ENCODE measurements at regions not wholly inside any gene's neighbourhood (a gene's known extent, or its start where the extent isn't known, plus 50 kb on each side); places are given as distances from the start of the nearest gene placed in this dataset.
"Not testable (repeated sequence)": the region's sequence is repeated elsewhere in the genome, so short reads cannot be mapped to it uniquely, and the experiment has no call there.

DNA sequence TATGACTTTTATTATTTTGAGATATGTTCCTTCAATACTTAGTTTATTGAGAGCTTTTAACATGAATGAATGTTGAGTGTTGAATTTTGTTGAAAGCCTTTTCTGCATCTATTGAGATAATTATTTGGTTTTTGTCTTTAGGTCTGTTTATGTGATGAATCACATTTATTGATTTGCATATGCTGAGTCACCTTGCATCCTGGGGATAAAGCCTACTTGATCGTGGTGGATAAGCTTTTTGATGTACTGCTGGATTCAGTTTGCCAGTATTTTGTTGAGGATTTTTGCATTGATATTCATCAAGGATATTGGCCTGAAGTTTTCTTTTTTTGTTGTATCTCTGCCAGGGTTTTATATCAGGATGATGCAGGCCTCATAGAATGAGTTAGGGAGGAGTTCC lies 106.5 kb upstream of the DAZL start:
- BruUV-seq (replicated peaks); H3K9me3 ChIP-seq (replicated peaks; ENCODE audit: control insufficient read depth, insufficient read depth, low read depth, low read length); H3K79me2 ChIP-seq (ENCODE audit: control insufficient read depth, insufficient read depth, low read length); FAIRE-seq; H3K36me3 ChIP-seq (ENCODE audit: control insufficient read depth, insufficient read depth, low read length); H3K4me3 ChIP-seq; H3K9ac ChIP-seq (ENCODE audit: insufficient read depth in 1 of 2, low read depth in 2 of 2, low read length in 2 of 2); H3K27ac ChIP-seq (ENCODE audit: extremely low read depth, low read depth, low read length); H4K20me1 ChIP-seq (replicated peaks; ENCODE audit: control insufficient read depth, insufficient read depth, low read length); H3K4me1 ChIP-seq (replicated peaks in 1 of 2; ENCODE audit: control insufficient read depth in 2 of 2, insufficient read depth in 2 of 2, low read length in 2 of 2); H2AFZ ChIP-seq (ENCODE audit: low read depth, low read length); DNase-seq (ENCODE audit: extremely low read depth in 1 of 4, low spot score in 3 of 4); intact Hi-C loops (cut with micrococcal nuclease); H3K27me3 ChIP-seq (ENCODE audit: control insufficient read depth in 2 of 2, insufficient read depth in 2 of 2, low read length in 2 of 2); H3K4me2 ChIP-seq (ENCODE audit: insufficient read depth, low read length); ATAC-seq; CTCF ChIA-PET (ENCODE audit: low intra/inter-chr PET ratio); POLR2A ChIA-PET; H3K9me1 ChIP-seq (ENCODE audit: control insufficient read depth, insufficient read depth, low read length); in situ Hi-C loops (cut with MboI): not testable (repeated sequence)
- peak; percentile 19; the same call in 1 of the 2 replicates for TF ChIP-seq MAFG (tag; conservative IDR thresholded peaks at IDR 0.05)
- 12% methylated on average over 1 of the region's 1 CpG for WGBS (ENCODE audit: insufficient coverage, low coverage, missing lambda C conversion rate)

DNA sequence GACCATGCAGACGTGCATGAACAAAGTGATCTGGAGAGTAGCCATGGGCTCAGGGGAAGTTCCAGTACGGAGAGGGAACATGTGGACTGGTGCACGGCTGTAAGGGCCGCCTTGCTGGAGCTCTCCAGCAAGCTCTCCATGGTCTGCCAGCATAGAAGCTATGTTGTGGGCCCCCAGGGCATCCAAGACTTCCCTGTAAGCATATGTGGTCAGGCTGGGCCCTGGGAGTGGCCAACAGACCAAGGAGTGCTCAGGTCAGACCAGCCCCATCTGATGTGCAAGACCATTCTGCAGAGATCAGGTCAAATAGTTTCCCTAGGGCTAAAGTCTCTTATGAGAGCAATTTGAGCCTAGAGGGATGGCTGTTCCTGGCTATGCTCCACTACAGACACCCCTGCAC lies 110.1 kb upstream of the DAZL start:
- POLR2A ChIA-PET: interaction anchor here (0.8 to 1.0 kb wide), 3 partner anchors 10 to 12 kb away, joined by 3 to 4 read pairs (median 3); no protein-coding TSS in a partner anchor
- Histone ChIP-seq H3K4me1 (replicated peaks in 1 of 2; ENCODE audit: control insufficient read depth in 2 of 2, insufficient read depth in 2 of 2, low read length in 2 of 2) (no peaks in the 10 kb centered on the region), H2AFZ (ENCODE audit: low read depth, low read length) (no peak overlapping the region), H4K20me1 (replicated peaks; ENCODE audit: control insufficient read depth, insufficient read depth, low read length) (no peaks in the 10 kb centered on the region), H3K27ac (ENCODE audit: extremely low read depth, low read depth, low read length) (no peak overlapping the region), H3K4me3 (no peak overlapping the region), H3K79me2 (ENCODE audit: control insufficient read depth, insufficient read depth, low read length) (no peaks in the 10 kb centered on the region), H3K4me2 (ENCODE audit: insufficient read depth, low read length) (no peak overlapping the region), H3K36me3 (ENCODE audit: control insufficient read depth, insufficient read depth, low read length) (no peaks in the 10 kb centered on the region), H3K9ac (ENCODE audit: insufficient read depth in 1 of 2, low read depth in 2 of 2, low read length in 2 of 2) (no peak overlapping the region), H3K27me3 (ENCODE audit: control insufficient read depth in 2 of 2, insufficient read depth in 2 of 2, low read length in 2 of 2) (no peaks in the 10 kb centered on the region), H3K9me3 (replicated peaks; ENCODE audit: control insufficient read depth, insufficient read depth, low read depth, low read length) (no peaks in the 10 kb centered on the region), H3K9me1 (ENCODE audit: control insufficient read depth, insufficient read depth, low read length) (no peaks in the 10 kb centered on the region)
- ATAC-seq: no peak
- no peak for DNase-seq (ENCODE audit: extremely low read depth in 1 of 4, low spot score in 3 of 4)
- in situ Hi-C loops (cut with MboI): no loop called here
- FAIRE-seq: no peak
- WGBS (ENCODE audit: insufficient coverage, low coverage, missing lambda C conversion rate): 0% methylated on average over 4 of the region's 4 CpGs
- CTCF ChIA-PET (ENCODE audit: low intra/inter-chr PET ratio): no interaction called here
- intact Hi-C loops (cut with micrococcal nuclease): no loop called here
- TF ChIP-seq SNIP1 (IDR thresholded peaks at IDR 0.05; ENCODE audit: low read depth) (no peak), SMAD1 (IDR thresholded peaks at IDR 0.05; ENCODE audit: low read depth, low read length, partially characterized antibody) (no peak), TSC22D4 (tag; IDR thresholded peaks at IDR 0.05) (no peak)
- TF ChIP-seq, protein P1, sequence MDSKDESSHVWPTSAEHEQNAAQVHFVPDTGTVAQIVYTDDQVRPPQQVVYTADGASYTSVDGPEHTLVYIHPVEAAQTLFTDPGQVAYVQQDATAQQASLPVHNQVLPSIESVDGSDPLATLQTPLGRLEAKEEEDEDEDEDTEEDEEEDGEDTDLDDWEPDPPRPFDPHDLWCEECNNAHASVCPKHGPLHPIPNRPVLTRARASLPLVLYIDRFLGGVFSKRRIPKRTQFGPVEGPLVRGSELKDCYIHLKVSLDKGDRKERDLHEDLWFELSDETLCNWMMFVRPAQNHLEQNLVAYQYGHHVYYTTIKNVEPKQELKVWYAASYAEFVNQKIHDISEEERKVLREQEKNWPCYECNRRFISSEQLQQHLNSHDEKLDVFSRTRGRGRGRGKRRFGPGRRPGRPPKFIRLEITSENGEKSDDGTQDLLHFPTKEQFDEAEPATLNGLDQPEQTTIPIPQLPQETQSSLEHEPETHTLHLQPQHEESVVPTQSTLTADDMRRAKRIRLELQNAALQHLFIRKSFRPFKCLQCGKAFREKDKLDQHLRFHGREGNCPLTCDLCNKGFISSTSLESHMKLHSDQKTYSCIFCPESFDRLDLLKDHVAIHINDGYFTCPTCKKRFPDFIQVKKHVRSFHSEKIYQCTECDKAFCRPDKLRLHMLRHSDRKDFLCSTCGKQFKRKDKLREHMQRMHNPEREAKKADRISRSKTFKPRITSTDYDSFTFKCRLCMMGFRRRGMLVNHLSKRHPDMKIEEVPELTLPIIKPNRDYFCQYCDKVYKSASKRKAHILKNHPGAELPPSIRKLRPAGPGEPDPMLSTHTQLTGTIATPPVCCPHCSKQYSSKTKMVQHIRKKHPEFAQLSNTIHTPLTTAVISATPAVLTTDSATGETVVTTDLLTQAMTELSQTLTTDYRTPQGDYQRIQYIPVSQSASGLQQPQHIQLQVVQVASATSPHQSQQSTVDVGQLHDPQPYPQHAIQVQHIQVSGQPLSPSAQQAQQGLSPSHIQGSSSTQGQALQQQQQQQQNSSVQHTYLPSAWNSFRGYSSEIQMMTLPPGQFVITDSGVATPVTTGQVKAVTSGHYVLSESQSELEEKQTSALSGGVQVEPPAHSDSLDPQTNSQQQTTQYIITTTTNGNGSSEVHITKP (IDR thresholded peaks at IDR 0.05; ENCODE audit: partially characterized antibody): no peak
- no TSS peak for BruUV-seq (replicated peaks)

Measured in K562 (cell line).